ENCODE measurements at regions not wholly inside any gene's neighbourhood (a gene's known extent, or its start where the extent isn't known, plus 50 kb on each side); places are given as distances from the start of the nearest gene placed in this dataset.
"Not testable (repeated sequence)": the region's sequence is repeated elsewhere in the genome, so short reads cannot be mapped to it uniquely, and the experiment has no call there.

DNA sequence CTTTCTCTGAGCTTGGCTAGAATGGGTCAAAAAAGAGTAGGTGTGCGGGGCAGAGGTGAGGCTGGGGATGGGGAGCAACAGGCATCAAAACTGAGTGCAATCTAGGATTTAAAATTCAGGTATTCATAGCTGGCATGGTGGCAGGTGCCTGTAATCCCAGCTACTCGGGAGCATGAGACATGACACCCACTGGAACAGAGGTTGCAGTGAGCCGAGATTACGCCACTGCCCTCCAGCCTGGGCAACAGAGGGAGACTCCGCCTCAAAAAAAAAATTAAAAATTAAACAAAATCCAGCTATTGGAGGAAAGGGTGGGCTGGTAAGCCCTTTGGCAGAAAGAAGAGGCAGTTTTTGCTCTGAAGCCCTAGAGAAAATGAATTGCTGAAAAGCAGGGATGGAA is 485.8 kb upstream of the PROK2 start:
- H3K36me3 ChIP-seq (ENCODE audit: control insufficient read depth, insufficient read depth, low read length): no peaks in the 10 kb centered on the region
- TF ChIP-seq, protein P1, sequence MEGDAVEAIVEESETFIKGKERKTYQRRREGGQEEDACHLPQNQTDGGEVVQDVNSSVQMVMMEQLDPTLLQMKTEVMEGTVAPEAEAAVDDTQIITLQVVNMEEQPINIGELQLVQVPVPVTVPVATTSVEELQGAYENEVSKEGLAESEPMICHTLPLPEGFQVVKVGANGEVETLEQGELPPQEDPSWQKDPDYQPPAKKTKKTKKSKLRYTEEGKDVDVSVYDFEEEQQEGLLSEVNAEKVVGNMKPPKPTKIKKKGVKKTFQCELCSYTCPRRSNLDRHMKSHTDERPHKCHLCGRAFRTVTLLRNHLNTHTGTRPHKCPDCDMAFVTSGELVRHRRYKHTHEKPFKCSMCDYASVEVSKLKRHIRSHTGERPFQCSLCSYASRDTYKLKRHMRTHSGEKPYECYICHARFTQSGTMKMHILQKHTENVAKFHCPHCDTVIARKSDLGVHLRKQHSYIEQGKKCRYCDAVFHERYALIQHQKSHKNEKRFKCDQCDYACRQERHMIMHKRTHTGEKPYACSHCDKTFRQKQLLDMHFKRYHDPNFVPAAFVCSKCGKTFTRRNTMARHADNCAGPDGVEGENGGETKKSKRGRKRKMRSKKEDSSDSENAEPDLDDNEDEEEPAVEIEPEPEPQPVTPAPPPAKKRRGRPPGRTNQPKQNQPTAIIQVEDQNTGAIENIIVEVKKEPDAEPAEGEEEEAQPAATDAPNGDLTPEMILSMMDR (conservative IDR thresholded peaks at IDR 0.05): no peak
- H3K4me1 ChIP-seq (ENCODE audit: control insufficient read depth, insufficient read depth, low read length): peaks cover 8% of the 10 kb centered on the region
- 97 to 100% methylated on average over 2 to 5 of the region's 5 CpGs for WGBS, 2 experiments (ENCODE audit: insufficient coverage in 1 of 2, insufficient read length in 1 of 2)
- no peaks in the 10 kb centered on the region for H3K9me3 Mint-ChIP-seq
- no peak for DNase-seq
- H3K4me1 Mint-ChIP-seq: peaks cover 14% of the 10 kb centered on the region
- H3K4me3 ChIP-seq (ENCODE audit: low read length): no peak overlapping the region
- H3K27ac Mint-ChIP-seq: no peak overlapping the region
- no peak overlapping the region for H3K4me3 Mint-ChIP-seq
- no peaks in the 10 kb centered on the region for H3K36me3 Mint-ChIP-seq (ENCODE audit: low read depth)
- peaks cover 14% of the 10 kb centered on the region for H3K27me3 ChIP-seq (ENCODE audit: control insufficient read depth, insufficient read depth, low read length, poor library complexity, severe bottlenecking)
- no peak overlapping the region for H3K27ac ChIP-seq (ENCODE audit: low read depth, low read length)
- H3K9ac ChIP-seq (ENCODE audit: extremely low read depth, low read length, poor library complexity, severe bottlenecking): no peak overlapping the region
- H3K9me3 ChIP-seq (ENCODE audit: control insufficient read depth, low read length): no peaks in the 10 kb centered on the region
- H3K27me3 Mint-ChIP-seq (ENCODE audit: insufficient read depth): peaks cover 15% of the 10 kb centered on the region

DNA sequence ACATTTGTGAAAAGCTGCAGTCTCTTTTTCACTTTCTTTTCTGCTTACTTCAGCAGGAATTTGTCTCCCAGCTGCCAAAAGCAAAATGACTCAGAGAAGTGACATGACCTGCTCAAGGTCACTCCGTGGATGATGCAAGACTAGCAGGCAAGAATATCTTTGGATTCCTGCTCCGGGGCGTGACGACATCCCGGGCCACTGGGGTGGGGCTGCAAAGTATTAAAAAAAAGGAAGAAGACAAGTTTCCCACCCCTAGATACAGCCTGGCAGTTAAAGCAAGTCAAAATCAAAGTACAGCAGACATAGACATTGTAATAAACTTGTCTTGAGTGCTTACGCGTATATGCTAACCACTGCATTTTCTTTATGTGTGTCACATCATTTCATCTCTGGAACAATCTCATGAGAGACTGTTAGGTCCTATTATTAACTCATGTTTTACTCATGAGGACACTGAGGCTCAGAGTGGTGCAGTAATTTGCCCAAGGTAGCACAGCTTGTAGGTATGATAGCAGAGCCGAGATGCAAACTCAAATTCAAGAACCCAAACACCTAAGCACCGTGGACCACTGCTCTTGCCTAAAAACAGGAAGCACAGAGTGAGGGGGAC is 485.2 kb upstream of the PROK2 start:
- H3K9ac ChIP-seq (ENCODE audit: extremely low read depth, low read length, poor library complexity, severe bottlenecking): no peak overlapping the region
- H3K27ac ChIP-seq (ENCODE audit: low read depth, low read length): no peak overlapping the region

DNA sequence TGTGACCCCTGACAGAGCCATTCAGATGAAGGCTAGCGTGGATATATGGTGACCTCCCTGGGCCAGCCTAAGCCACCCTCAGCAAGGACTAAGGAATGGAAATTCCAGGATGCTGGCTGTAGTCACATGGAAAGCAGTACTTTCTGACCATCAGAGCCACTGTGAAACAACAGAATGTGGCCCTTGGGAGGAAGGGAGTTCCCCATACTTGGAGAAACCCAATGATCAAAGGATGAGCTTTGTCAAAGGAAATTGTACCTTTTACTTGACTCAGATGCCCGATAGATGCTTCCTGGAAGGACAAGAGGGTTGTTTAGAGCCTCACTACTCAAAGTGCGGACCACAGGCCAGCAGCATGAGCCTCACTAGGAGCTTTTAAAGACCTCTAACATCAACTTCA is 484.5 kb upstream of the PROK2 start:
- H3K27ac Mint-ChIP-seq: no peak overlapping the region

More for the DNA sequence above, 485.2 kb upstream of the PROK2 start:
- TF ChIP-seq, protein P1 (conservative IDR thresholded peaks at IDR 0.05): no peak
- Histone ChIP-seq H3K27me3 (ENCODE audit: control insufficient read depth, insufficient read depth, low read length, poor library complexity, severe bottlenecking) (peaks cover 18% of the 10 kb centered on the region), H3K9me3 (ENCODE audit: control insufficient read depth, low read length) (no peaks in the 10 kb centered on the region), H3K4me3 (ENCODE audit: low read length) (no peak overlapping the region), H3K36me3 (ENCODE audit: control insufficient read depth, insufficient read depth, low read length) (no peaks in the 10 kb centered on the region), H3K4me1 (ENCODE audit: control insufficient read depth, insufficient read depth, low read length) (peaks cover 8% of the 10 kb centered on the region)
- Mint-ChIP-seq H3K4me3 (no peak overlapping the region), H3K27ac (no peak overlapping the region), H3K36me3 (ENCODE audit: low read depth) (no peaks in the 10 kb centered on the region), H3K27me3 (ENCODE audit: insufficient read depth) (peaks cover 19% of the 10 kb centered on the region), H3K4me1 (peaks cover 14% of the 10 kb centered on the region), H3K9me3 (no peaks in the 10 kb centered on the region)
- no peak for DNase-seq
- WGBS, 2 experiments (ENCODE audit: insufficient coverage in 1 of 2, insufficient read length in 1 of 2): 82 to 86% methylated on average over 4 to 9 of the region's 9 CpGs

DNA sequence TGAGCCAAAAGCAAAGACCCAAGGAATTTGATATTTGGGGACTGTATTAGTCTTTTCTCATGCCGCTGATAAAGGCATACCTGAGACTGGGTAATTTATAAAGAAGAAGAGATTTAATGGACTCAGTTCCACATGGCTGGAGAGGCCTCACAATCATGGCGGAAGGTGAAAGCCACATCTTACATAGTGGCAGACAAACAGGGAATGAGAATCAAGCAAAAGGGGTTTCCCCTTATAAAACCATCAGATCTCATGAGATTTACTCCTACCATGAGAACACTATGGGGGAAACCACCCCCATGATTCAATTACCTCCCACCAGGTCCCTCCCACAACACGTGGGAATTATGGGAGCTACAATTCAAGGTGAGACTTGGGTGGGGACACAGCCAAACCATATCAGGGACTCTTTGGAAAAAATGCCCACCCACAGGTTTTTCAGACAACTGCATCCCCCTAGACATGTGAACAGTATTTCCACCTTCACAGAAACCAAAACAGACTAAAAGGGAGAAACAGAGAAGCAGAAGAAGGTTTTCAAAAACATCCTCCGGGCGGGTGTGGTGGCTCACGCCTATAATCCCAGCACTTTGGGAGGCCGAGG is 482.1 kb upstream of the PROK2 start:
- peaks cover 49% of the 10 kb centered on the region for H3K27me3 ChIP-seq (ENCODE audit: control insufficient read depth, insufficient read depth, low read length, poor library complexity, severe bottlenecking)
- DNase-seq; H3K9ac ChIP-seq (ENCODE audit: extremely low read depth, low read length, poor library complexity, severe bottlenecking); H3K36me3 ChIP-seq (ENCODE audit: control insufficient read depth, insufficient read depth, low read length); H3K4me3 ChIP-seq (ENCODE audit: low read length); H3K4me1 ChIP-seq (ENCODE audit: control insufficient read depth, insufficient read depth, low read length); H3K9me3 ChIP-seq (ENCODE audit: control insufficient read depth, low read length); H3K9me3 Mint-ChIP-seq; H3K4me3 Mint-ChIP-seq; H3K27ac Mint-ChIP-seq; H3K4me1 Mint-ChIP-seq; H3K27ac ChIP-seq (ENCODE audit: low read depth, low read length); H3K36me3 Mint-ChIP-seq (ENCODE audit: low read depth): not testable (repeated sequence)
- WGBS, 2 experiments (ENCODE audit: insufficient coverage in 1 of 2, insufficient read length in 1 of 2): 95 to 97% methylated on average over 3 to 7 of the region's 7 CpGs
- peaks cover 40% of the 10 kb centered on the region for H3K27me3 Mint-ChIP-seq (ENCODE audit: insufficient read depth)

More for the DNA sequence above, 484.5 kb upstream of the PROK2 start:
- H3K4me1 ChIP-seq (ENCODE audit: control insufficient read depth, insufficient read depth, low read length): peaks cover 8% of the 10 kb centered on the region
- Mint-ChIP-seq H3K36me3 (ENCODE audit: low read depth) (no peaks in the 10 kb centered on the region), H3K27me3 (ENCODE audit: insufficient read depth) (peaks cover 25% of the 10 kb centered on the region), H3K9me3 (no peaks in the 10 kb centered on the region), H3K4me3 (no peak overlapping the region), H3K4me1 (peaks cover 14% of the 10 kb centered on the region)
- no peaks in the 10 kb centered on the region for H3K36me3 ChIP-seq (ENCODE audit: control insufficient read depth, insufficient read depth, low read length)
- H3K9me3 ChIP-seq (ENCODE audit: control insufficient read depth, low read length): no peaks in the 10 kb centered on the region
- no peak overlapping the region for H3K27ac ChIP-seq (ENCODE audit: low read depth, low read length)
- DNase-seq: no peak
- TF ChIP-seq, protein P1 (conservative IDR thresholded peaks at IDR 0.05): no peak
- H3K4me3 ChIP-seq (ENCODE audit: low read length): no peak overlapping the region
- no peak overlapping the region for H3K9ac ChIP-seq (ENCODE audit: extremely low read depth, low read length, poor library complexity, severe bottlenecking)
- WGBS, 2 experiments (ENCODE audit: insufficient coverage in 1 of 2, insufficient read length in 1 of 2): 73 to 93% methylated on average over 3 of the region's 3 CpGs
- peaks cover 25% of the 10 kb centered on the region for H3K27me3 ChIP-seq (ENCODE audit: control insufficient read depth, insufficient read depth, low read length, poor library complexity, severe bottlenecking)
